GM18502 (cell line): ENCODE measurements at regions not wholly inside any gene's neighbourhood (a gene's known extent, or its start where the extent isn't known, plus 50 kb on each side); places are given as distances from the start of the nearest gene placed in this dataset.

Experiments
- ATAC-seq: cut with Tn5 transposase; IDR thresholded peaks from one replicate; pipeline ENCODE4 v1.9.1; 2021; ENCODE audit warnings: mild to moderate bottlenecking; ENCODE audit not compliant: unreplicated experiment, poor library complexity

DNA sequence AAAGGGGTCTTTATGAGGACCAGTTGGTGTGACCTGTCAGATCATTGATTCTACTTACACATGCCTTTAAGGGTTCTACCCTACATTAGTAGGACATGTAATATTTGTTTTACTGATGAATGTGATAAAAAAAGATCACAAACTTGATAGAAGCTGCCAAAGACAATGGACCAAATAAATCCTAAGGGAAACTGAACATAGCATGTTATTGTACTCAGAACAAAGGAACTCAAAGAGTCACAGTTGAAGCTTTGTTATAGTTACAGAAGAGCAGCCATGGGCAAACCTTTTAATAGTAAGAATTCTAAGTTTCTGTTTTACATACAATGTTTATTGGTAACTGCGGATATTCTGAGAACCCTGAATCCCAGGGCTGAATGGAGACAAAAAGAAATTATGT, 780.1 kb downstream of the SLITRK6 start:
- no peak for ATAC-seq

DNA sequence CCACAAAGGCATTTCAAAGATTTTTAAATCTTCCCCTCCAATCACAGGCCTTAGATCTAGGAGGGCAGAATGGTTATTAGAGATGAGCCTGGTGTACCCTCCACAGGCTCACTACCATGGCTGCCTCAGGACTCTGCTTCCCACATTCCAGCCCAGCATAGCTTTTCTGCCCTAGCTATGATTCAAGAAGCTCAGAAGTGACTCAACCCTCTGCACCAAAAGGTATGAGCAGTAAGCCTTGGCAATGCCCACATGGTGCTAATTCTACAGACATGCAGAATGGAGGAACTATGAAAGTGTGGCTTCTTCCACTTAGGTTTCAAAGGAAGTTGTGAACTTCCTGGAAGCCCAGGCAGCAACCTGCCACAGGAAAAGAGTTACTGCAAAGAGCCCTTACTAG, 786.2 kb downstream of the SLITRK6 start:
- ATAC-seq: no peak

DNA sequence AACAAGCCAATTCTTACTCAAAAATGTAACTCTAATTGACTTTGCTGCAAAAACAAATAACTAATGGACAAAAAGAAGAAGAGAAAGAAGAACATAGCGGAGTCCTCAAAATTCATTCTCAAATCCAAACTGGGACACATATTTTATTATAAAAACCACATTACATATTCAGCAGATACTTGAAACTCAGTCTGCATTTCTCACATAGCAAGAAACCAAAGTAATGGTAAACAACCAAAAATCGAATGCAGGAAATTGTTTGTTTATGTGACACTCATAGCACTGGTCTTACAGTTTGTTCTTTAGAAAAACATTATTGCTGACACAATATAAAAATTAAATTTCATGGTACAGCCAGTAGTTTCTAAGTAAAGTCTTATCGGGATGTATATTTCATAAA, 789.8 kb downstream of the SLITRK6 start:
- ATAC-seq: no peak

DNA sequence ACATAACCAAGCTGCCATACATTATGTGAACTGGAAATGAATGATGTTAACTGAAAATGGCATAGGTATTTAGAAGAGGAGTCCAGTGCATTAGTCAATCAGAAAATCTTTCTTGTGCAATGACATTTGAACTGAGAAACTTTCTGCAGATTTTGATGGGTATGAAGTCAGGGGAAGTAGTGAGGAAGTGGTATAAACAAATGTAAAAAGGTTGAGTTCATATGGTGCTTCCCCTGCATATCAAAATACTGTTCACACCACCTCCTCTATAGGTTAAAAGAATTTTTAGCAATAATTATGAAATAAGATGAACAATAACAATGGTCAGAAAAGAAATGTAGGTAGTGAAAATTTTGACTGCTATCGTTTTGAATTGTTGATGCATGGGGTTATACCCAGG, 800.0 kb downstream of the SLITRK6 start:
- no peak for ATAC-seq

DNA sequence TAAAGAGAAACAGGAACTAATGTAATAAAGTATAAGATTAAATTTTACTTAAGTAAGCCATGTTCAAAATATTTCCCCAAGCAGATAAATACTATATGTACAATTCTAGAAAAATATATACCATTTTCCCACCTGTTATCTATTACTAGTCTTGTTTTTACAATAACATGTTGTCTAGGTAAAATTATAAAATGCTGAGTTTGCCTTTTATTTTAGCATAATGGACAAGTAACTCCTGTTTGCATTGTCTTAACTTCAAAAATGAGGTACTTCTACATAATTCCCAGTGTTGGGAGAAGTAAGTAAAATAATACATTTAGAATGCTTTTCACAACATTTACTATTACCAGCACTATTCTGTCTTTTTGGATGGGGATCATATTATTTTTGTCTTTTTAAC, 800.5 kb downstream of the SLITRK6 start:
- ATAC-seq: no peak

DNA sequence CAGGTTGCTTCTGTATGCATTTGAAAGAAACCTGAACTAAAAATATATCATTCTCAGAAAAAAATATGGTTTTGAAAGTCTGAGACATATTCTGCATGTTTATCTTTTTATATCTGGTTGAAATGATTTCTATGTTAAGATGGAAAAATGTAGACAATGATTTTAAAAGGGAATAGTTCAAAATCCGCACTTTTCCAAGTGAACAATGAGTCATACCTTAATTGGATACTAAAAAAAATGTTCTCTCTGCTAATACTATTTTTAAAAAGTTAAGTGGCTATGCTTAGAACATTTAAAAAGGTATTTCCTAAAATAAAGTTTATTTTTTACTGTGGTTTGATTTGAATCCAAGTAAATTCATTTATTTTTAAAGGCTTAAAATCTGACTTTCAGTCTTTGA, 801.4 kb downstream of the SLITRK6 start:
- no peak for ATAC-seq

DNA sequence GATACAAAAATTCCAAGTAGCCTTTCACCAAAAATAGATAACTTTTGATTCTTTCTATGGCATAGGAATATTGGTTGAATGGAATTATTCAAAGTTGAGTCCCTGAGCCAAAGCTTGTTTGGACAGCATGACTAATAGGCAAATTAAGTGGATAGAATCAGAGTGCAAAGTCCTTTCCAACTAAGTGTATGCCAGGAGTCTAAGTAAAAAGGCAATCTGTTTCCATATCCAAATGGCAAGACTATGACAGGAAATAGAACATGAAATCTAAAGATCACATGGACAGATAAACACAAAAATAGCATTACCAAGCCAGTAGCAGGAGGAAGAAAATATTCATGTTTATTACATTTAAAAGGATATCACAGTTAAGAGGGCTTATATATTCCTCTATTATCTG, 804.6 kb downstream of the SLITRK6 start:
- ATAC-seq: no peak

DNA sequence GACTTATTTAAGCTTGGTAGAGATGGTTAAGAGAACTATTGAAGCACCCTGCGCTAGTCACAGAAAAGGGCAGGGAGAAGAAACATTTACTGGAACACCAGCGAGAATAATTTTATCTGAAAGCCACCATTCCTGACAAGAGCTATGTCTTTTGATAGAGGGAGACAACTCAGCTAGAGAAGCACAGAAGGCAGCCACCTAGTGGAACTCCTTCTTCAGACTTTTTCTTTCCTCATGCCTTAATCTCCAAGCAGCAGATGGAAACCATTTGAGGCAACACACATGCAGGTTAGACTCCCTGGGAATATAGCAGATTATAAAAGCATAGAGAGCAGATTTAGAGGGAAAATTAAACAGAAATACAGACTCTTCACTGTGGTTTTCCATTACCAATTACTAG, 813.4 kb downstream of the SLITRK6 start:
- no peak for ATAC-seq

DNA sequence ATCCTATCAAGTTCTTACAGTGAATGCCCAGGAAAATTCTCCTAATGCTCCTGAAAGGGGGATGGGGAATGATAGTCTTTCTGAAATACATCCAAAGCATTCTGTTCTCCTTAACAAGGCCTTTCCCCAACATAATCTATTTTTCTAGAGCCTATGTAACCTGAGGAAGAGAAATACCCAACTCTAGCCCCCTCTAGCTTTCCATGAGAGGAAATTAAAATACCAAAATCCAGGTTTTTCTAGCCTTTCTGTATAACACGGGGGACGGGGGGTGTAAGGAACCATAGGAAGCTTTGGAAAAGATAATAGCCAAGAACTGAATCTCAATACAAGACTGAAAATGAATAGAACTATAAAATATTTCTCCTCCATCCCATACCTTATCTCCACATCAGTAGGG, 815.9 kb downstream of the SLITRK6 start:
- no peak for ATAC-seq

DNA sequence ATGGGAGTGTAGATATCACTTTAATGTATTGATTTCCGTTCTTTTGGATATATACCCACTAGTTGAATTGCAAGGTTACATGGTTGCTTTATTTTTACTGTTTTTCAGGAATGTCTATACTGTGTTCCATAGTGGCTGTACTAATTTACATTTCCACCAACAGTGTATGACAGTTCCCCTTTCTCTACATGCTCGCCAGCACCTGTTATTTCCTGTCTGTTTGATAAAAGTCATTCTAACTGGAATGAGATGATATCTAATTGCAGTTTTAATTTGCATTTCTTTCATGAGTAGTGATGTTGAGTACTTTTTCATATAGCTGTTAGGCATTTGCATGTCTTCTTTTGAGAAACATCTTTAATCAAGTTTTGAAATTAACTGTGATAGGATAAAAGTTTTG, 818.6 kb downstream of the SLITRK6 start:
- ATAC-seq: no peak

DNA sequence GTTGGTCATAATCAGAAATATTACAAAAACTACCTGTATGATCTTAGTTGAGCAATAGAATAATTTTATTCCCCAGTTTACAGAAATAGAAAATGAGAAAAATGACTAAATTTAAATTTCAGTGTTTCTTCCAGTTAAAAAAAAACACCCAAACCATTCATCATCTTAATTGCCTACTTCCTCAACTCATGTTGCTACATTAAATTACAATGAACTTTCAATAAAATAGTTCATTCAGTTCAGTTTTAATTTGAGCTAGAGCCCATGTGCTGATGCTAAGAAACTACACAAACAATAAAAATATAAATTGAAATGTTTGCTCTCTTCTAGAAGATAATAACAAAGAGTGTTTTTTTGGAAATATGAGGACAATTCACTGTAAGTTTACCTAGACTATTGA, 820.4 kb downstream of the SLITRK6 start:
- ATAC-seq: no peak

DNA sequence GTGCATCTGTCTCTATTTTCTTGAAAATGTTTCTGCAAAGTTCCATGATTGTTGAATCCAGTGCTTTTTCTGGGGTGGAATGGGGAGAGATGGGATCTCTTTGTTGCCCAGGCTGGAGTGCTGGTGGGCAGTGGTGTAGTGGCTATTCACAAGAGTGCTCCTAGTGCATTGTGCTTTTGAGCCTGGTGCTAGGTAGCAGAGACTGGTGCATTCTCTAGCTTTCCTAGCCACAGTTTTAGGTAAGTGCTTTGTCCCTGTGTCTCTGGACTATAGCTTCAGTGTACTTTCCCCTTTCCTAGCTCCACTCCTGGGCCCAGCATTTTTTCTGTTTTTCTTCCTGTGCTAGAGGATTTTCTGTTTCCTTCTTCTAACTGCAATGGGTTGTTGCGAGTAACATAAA, 825.6 kb downstream of the SLITRK6 start:
- ATAC-seq: no peak

DNA sequence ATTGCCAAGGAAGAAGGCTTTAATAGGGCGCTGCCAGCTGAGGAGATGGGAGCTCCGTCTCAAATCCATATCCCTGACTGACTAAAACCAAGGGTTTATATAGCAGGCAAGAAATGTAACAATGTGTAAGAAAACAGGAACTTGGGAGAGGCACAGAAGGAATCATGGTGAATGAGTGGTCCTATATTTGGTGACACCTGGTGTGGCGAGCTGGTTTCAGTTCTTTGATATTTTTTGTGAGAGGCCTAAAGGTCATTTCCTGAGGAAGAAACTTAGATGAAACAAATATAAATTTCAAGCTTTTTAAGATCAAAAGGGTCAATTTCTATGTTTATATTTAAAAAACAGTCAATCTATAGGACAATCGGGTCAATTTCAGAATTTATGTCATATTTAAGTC, 826.3 kb downstream of the SLITRK6 start:
- ATAC-seq: no peak

DNA sequence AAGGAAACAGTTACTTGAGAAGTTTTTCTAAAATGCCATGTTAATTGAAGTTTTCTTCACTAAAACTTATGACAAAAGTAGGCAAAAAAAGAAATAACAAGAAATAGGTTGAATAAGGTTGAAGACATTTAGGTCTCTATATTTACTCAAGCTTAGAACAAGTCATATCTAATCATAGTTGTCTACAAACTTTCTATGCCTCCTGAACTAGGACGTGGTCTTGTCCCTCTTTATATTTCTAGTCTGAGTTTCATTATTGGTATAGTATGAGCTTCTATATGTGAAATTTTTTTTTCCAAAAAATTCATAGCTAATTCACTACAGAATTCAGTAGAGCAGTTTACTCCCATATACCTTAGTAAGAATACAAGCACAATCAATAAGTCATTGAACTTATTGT, 836.4 kb downstream of the SLITRK6 start:
- no peak for ATAC-seq

DNA sequence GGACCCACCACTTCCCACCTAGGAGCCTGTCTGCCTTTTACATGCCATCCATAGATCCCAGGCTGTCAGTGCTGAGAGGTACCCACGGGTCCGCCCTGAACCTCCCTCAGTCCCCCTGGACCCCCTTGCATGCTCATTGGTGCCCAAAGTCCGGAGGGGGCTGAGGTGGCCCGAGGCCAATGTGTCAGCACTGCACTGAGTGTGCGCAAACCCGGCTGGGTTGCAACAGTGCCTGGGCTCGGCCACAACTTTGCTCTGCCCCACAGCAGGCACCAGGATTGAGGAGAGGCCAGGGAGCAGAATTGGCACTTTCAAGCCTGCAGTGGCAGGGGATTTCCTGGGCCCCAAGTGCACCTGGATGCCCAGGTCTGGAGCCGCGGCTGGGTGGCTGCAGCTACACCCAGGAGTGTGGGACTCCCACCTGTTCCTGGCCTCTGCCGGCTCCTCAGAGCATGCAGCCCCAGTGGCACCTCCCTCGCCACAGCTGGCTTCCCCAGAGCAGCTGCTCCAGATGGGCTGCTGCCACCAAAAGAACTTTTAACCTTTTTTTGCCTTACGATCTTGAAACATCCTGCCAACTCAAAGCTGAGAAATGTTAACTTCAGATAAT, 837.0 kb downstream of the SLITRK6 start:
- no peak for ATAC-seq

DNA sequence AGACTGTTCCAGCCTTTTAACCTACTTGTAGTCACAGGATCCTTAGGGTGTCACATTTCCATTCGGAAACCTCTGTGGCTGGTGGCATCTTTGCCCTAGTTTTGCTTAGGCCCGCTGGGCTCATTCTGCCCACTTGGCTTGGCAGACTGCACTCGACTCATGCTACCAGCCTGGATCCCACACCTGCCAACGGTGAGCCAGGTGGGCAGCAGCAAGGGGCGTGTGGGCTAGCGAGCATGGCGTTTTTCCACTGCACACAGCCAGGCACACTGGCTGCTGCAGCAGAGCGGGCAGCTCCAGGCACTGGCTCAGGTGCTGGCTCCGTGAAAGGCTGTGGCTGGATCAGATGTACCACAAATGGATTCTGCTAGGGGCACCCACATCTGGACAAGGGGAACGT, 838.2 kb downstream of the SLITRK6 start:
- no peak for ATAC-seq

DNA sequence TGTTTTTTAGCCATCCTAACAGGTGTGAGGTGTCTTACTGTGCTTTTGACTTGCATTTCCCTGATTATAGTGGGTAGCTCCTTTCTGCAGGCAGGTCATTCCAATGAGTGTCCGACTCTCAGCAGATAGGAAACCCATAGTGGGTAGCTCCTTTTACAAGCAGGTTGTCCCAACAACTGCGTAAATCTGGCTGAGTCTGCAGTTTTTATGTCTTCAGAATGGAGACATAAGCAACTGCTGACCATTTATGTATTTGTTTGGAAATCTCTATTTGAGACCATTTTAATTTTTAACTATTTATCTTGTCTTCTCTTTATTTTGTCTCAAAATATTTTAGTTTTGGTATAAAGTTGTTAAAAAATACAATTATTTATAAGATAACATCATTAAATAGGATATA, 839.4 kb downstream of the SLITRK6 start:
- ATAC-seq: no peak

DNA sequence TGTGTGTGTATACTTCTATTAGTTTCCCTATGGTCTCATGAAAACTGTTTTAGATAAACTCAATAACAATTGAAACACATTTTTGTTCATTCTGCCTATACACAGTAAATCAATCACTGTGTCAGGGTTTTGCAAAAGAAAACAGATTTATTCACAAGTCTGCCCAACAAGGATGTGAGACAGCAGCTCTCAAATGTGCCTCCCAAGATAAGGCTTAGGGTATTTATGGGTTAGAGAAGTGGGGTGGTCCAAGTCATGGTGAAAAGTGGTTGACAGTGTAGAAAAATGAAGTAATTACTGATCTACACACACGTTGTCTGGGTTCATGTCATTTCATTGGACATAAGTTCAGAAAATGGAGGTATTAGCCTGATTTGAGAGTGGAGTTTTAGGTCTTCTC, 844.6 kb downstream of the SLITRK6 start:
- no peak for ATAC-seq

DNA sequence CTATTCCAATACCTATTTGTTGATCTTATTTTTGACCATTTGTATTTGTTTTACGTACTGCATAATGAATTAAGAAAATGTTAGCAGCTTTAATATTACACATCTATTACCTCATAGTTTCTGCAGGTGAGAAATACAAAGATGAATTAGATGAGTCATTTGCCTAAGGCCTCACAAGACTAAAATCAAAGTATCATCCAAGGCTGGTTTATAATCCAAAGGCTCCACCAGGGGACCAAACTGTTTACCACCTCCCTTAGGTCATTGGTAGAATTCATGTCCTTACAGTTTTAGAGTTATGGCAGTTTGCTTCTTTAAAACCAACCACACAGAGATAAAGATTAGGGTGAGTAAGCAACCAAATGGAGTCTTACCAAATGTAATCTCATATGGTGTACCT, 848.1 kb downstream of the SLITRK6 start:
- no peak for ATAC-seq

DNA sequence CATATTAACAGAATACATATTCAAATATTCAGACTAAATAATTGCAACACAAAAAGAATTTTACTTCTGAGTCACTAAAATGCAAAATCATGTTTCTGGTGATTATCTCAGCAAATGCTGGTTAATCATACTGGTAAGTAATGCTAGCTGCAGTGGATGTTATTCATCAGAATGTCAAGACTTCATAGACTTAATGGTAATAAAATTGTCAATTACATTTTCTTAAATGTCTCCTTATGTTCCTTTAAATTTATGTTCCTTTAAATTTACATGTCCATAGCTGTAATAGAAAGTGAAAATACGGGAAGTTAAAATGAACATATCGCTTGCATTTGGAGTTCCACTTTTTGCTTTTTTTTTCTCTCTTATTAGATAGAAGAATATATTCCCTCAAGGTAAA, 853.0 kb downstream of the SLITRK6 start:
- no peak for ATAC-seq

DNA sequence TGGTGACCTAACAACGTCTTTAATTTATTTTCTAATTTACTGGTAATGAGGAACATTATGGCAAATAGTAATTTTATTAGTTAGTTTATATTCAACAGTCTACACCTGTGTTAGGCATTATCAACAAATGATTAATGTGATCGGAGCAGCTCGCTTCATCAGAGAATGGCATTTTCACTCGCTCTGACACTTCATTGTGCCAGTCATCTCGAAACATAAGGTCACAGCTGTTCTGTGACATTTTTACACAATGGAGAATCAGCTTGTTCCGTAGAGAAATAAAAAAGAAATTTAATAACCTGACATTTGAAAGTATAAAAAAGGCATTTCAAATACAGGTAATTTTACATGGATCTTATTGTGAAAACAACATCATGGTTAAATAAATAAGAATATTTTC, 858.4 kb downstream of the SLITRK6 start:
- no peak for ATAC-seq

DNA sequence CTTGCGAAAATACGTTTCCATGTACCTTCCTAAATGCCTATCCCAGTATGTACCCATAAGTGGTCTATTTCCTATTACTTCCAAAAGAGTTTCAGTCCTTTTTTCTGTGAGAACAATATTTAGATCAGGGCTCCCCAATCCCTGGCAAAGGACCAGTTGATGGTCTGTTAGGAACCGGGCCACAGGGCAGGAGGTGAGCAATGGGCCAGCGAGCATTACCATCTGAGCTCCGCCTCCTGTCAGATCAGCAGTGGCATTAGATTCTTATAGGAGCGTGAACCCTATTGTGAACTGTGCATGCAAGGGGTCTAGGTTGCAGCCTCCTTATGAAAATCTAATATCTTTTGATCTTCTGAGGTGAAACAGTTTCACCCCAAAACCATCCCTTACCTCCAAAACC, 859.1 kb downstream of the SLITRK6 start:
- no peak for ATAC-seq

DNA sequence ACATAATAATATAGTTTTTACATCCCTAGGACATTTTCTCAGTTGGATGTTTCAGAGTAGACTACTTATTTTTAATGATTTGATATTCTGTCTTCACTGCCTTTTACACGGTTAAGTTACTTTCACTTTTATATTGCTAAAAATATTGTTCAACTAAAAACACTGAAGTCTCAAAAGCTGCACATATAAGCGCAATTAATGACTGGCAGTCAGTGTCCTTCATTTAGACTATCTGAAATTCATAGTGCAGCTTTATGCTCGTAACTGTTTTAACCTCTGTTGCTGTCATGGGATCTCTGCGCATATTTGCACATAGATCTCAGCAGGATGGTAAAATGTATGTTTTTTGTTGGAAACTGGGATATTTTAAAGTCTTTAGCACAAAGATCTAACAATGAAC, 864.3 kb downstream of the SLITRK6 start:
- ATAC-seq: no peak
